H1 (cell line): ENCODE measurements at regions not wholly inside any gene's neighbourhood (a gene's known extent, or its start where the extent isn't known, plus 50 kb on each side); places are given as distances from the start of the nearest gene placed in this dataset.

Experiments used
- ATF2 ChIP-seq: IDR thresholded peaks from 2 replicates; pipeline ENCODE4 v1.6.1; 2012; ENCODE audit warnings: low read length, inconsistent platforms
- BRCA1 ChIP-seq: IDR thresholded peaks from 2 replicates; pipeline ENCODE4 v1.6.1; 2012; ENCODE audit warnings: low read depth, low read length, improper control_type of control experiment
- EP300 ChIP-seq, 2 experiments: IDR thresholded peaks; 1 replicate in 1 of 2; 2 replicates in 1 of 2; pipeline ENCODE4 v1.6.1; 2011 to 2012; ENCODE audit warnings: low read depth in 2 of 2, low read length in 2 of 2, mild to moderate bottlenecking in 2 of 2, borderline replicate concordance in 1 of 2, inconsistent platforms in 1 of 2, moderate library complexity in 1 of 2
- EZH2 ChIP-seq: fragments of 200-600 bp; sonication (generic); IDR thresholded peaks from 2 replicates; pipeline ENCODE4 v1.7.1; 2012; ENCODE audit warnings: low read depth, mild to moderate bottlenecking, moderate library complexity, low read length, inconsistent platforms; ENCODE audit not compliant: severe bottlenecking
- RAD21 ChIP-seq, 2 experiments: IDR thresholded peaks in 1 of 2; conservative IDR thresholded peaks in 1 of 2; 2 replicates each; pipeline ENCODE4 v1.6.1; 2011; ENCODE audit warnings: low read depth in 2 of 2, low read length in 2 of 2, improper control_type of control experiment in 1 of 2, inconsistent platforms in 1 of 2, mild to moderate bottlenecking in 1 of 2, moderate library complexity in 1 of 2
- TAF1 ChIP-seq: IDR thresholded peaks from 2 replicates; pipeline ENCODE4 v1.6.1; 2011; ENCODE audit warnings: mild to moderate bottlenecking, low read depth, low read length
- TF ChIP-seq, protein P1 (sequence below), 3 experiments: IDR thresholded peaks; 1 replicate in 2 of 3; 2 replicates in 1 of 3; pipeline versions ENCODE4 v1.5.1 to v1.6.1; 2011; ENCODE audit warnings: low read length in 3 of 3, mild to moderate bottlenecking in 3 of 3, inconsistent platforms in 2 of 3, low read depth in 1 of 3, moderate library complexity in 1 of 3; ENCODE audit not compliant: insufficient read depth in 1 of 3; ENCODE audit errors: control extremely low read depth in 1 of 3

- TF ChIP-seq TAF1 (no peak), EP300 (IDR thresholded peaks at IDR 0.05; ENCODE audit: borderline replicate concordance in 1 of 2, low read depth in 2 of 2, low read length in 2 of 2) (no peak), RAD21 (IDR thresholded peaks at IDR 0.05 in 1 of 2, conservative IDR thresholded peaks at IDR 0.05 in 1 of 2; ENCODE audit: low read depth in 2 of 2, low read length in 2 of 2) (no peak), ATF2 (no peak), BRCA1 (no peak), EZH2 (no peak)
- TF ChIP-seq, protein P1, sequence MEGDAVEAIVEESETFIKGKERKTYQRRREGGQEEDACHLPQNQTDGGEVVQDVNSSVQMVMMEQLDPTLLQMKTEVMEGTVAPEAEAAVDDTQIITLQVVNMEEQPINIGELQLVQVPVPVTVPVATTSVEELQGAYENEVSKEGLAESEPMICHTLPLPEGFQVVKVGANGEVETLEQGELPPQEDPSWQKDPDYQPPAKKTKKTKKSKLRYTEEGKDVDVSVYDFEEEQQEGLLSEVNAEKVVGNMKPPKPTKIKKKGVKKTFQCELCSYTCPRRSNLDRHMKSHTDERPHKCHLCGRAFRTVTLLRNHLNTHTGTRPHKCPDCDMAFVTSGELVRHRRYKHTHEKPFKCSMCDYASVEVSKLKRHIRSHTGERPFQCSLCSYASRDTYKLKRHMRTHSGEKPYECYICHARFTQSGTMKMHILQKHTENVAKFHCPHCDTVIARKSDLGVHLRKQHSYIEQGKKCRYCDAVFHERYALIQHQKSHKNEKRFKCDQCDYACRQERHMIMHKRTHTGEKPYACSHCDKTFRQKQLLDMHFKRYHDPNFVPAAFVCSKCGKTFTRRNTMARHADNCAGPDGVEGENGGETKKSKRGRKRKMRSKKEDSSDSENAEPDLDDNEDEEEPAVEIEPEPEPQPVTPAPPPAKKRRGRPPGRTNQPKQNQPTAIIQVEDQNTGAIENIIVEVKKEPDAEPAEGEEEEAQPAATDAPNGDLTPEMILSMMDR (IDR thresholded peaks at IDR 0.05; ENCODE audit: control extremely low read depth in 1 of 3, insufficient read depth in 1 of 3, low read depth in 1 of 3, low read length in 3 of 3) = no peak
These were observed 101.1 kb downstream of the BBS10 start for GRCh38 chr12:76247026-76247646.
